ENCODE measurements at regions not wholly inside any gene's neighbourhood (a gene's known extent, or its start where the extent isn't known, plus 50 kb on each side); places are given as distances from the start of the nearest gene placed in this dataset.
"Not testable (repeated sequence)": the region's sequence is repeated elsewhere in the genome, so short reads cannot be mapped to it uniquely, and the experiment has no call there.

DNA sequence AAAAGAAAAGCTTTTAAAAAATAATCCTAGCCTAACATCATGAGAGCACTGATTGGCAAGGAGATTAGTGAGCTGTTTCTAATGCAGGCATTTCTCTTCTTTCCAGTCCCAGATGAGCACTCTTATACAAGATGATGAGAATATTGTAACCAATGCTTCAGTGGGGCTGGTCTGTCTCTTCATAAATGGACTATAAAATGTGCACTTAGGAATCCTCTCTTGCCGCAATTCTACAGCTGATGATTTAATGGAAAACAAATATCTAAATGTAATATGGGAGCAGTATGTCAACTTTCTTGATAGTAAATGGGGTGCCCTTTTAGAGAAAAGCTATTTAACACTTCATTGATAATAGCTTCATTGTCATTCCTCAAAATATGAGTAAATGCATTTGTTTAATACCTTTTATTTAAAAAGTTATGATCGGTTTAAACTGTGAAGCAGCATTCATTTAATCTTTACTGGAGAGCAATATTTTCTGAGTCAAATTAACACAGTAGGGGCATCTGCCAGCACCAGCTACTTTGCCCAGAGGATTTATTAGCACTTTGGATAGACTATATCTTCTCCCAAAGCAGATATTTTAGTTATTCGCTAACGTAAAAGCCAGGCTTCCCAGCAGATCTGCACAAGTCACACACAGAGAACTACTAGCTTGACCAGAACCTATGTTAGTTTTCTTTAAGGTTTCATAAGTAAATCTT, 985.9 kb downstream of the DIPK2A start:
- DNase-seq: no peak

GRCh38 chr3:144963810-144964209, 992.2 kb downstream of the DIPK2A start:
- no peak for DNase-seq

DNA sequence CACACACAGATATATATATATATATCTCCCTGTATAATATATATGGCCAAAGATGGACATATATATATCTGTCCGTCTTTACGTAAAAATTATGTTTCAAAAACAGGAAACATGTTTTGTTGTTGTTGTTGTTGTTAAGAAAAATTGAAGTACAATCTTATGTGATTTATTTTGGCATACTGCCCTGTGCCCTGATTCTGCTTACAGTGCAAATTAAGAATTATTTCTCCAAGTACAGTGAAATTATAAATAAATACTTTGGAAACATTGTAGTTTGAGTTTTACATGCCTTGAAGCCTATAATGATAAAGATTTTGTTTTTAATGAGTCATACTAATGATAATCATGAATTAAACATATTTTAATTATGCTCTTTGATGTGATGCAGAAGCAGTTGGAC, 994.9 kb downstream of the DIPK2A start:
- DNase-seq: no peak

- DNase-seq: no peak
Measured at GRCh38 chr3:144968750-144969350, 997.2 kb downstream of the DIPK2A start.

DNA sequence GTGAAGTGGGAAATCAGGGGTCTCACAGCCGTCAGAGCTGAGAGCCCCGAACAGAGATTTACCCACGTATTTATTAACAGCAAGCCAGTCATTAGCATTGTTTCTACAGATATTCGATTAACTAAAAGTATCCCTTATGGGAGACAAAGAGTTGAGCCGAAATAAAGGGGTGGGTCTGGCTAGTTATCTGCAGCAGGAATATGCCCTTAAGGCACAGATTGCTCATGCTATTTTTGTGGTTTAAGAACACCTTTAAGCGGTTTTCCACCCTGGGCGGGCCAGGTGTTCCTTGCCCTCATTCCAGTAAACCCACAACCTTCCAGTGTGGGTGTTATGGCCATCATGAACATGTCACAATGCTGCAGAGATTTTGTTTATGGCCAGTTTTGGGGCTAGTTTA, 1012.9 kb downstream of the DIPK2A start:
- not testable (repeated sequence) for DNase-seq

- DNase-seq: no peak
Measured at GRCh38 chr3:144989807-144990206, 1018.2 kb downstream of the DIPK2A start.

DNA sequence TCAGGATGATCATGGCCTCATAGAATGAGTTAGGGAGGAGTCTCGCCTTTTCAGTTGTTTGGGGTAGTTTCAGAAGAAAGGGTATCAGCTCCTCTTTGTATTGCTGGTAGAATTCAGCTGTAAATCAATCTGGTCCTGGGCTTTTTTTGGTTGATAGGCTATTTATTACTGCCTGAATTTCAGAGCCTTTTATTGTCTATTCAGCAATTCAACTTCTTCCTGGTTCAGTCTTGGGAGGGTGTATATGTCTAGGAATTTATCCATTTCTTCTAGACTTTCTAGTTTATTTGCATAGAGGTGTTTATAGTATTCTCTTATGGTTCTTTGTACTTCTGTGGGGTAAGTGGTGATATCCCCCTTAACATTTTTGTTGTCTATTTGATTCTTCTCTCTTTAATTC, 1024.2 kb downstream of the DIPK2A start:
- DNase-seq: no peak

- no peak for DNase-seq
Measured at GRCh38 chr3:145005427-145005826, 1033.8 kb downstream of the DIPK2A start.

GRCh38 chr3:145006271-145006670, 1034.6 kb downstream of the DIPK2A start:
- no peak for DNase-seq

GRCh38 chr3:145013931-145014330, 1042.3 kb downstream of the DIPK2A start:
- DNase-seq: no peak

- no peak for DNase-seq
Measured at GRCh38 chr3:145015253-145015652, 1043.6 kb downstream of the DIPK2A start.

GRCh38 chr3:145017959-145018358, 1046.3 kb downstream of the DIPK2A start:
- no peak for DNase-seq

DNA sequence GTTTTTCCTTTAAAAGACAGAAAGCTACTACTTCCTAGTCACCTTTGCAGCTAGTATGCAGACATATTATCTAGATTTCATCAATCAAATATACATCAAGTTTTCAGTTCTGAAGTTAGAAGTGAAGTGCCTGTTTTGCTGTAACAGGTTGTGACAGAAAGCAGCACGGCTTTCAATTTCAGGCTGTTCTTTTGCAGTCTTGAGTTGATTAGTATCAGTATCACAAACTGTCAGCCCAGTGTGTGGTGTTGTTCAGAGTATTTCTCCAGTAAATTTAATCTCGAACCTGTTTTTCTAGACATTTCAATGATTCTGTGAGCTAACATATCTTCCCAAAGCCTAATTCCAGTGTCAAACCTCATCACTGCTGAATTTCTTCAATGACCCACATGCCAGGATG, 1050.8 kb downstream of the DIPK2A start:
- DNase-seq: no peak

DNA sequence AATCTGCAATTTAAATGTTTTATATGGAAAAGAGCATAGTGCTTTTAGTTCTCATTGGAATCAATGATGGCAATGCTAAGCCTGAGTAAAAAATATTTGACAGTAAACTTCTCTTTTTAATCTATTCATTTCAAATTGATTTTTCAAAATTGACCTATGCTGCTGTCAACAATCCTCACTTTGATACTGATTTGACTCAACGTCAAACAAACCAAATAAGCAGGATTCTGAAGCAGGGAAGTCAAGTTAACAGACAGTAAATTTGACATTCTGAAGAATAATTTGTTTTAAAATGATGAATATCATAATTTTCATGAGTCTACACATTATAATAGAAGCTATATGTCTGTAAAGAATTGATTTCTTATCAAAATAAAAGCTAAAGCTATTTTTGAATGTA, 1053.1 kb downstream of the DIPK2A start:
- no peak for DNase-seq

DNA sequence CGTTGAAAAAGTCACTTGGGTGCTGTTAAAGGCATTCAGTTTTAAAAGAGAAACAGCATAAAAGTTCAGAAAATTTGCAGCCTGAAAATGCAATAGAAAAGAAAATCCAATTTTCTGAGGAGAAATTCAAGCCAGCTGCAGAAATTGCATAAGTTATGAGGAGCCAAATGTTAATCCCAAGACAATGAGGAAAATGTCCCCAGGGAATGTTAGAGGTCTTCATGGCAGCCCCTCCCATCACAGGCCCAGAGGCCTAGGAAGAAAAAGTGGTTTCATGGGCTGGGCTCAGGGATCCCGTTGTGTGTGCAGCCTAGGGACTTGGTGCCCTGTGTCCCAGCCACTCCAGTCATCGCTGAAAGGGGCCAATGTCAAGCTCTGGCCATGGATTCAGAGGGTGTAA, 1055.6 kb downstream of the DIPK2A start:
- DNase-seq: not testable (repeated sequence)

DNA sequence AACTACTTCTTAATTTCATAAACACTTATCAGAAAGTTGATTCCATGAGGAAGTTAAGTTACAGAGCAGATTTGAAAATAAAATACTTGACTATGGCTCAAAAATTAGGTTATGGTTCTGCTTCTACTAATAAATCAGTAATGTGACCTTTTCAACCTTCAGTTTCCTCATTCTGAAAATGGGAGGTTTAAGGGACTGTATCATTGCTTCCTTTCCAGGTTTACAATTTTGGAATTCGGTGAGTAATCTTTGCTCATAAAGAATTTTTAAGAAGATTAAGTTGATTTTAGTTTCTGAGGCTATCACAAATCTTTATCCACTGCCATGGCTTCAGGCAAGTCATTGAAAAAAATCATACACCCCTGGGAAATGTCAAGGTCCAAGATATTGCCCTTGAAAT, 1061.2 kb downstream of the DIPK2A start:
- no peak for DNase-seq

DNA sequence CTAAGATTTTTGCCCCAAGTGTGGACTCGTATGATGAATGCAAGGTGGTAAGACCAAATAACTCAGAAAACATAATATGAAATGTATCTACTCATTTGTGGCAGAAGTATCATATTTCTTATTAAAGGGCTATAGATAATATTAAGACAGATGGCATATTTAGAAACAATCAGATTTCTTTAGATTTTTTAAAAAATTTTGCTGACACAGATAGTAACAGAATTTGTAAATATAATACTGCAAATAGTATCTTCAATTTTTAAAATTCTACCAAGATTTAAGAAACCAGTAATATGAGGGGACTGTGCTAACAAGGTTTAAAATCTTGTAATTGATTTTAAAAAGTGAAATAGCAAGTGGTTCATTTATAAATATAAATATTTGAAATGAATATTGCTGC, 1064.1 kb downstream of the DIPK2A start:
- no peak for DNase-seq

- DNase-seq: not testable (repeated sequence)
Measured at GRCh38 chr3:145054055-145054454, 1082.4 kb downstream of the DIPK2A start.

- no peak for DNase-seq
Measured at GRCh38 chr3:145055375-145056076, 1083.9 kb downstream of the DIPK2A start.

DNA sequence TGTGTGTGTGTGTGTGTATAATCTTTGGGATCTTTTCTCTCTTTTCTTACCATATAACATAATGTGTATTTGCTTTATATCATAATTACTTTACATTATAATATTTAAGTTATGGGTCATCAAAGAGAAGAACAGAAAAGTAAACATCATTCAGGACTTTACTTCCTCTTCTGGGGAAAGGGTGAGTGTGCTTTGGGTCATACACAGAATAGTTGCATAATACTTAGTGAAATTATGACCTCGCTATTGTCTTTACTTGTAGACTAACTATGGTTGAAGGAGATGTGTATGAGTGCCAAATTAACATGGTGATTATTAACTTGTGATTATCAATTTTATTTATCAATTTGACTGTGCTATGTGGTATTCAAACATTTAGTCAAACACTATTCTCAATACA, 1086.9 kb downstream of the DIPK2A start:
- no peak for DNase-seq

DNA sequence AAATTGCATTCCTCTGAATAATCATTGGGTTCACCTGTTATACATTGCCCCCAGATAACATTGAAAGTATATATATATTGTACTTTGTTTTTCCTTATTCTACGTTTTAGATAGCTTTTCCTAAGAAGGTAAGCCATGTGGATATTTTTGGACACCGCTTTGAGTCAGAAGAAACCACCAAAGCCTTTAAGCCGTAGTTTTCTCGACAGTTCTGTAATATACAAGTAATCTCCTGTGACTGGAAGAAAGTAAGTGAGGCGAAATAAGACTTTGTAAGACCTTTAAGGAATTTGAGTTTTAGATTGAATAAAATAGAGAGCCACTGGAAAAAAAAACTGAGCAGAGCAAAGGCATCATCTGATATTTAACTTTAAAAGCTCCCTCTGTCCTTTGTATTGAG, 1092.0 kb downstream of the DIPK2A start:
- DNase-seq: no peak

DNA sequence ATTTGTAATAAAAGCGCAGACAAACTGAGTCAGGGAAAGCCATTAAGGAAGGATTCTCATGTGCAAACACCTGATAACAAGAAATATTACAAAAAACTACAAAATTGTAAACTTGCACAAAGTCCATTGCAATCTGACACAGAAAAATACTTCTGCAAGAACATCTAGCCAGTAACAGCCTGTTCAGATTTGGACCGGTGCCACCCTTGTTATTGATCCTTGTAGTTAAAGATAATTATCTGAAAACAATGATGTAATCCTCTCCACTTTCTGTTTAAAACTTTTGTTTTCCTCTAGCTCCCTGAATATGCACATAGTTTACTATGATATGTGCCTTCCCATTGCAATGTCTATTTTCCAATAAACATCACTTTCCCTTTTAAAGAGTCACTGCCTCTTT, 1090.2 kb downstream of the PLOD2 start:
- no peak for DNase-seq

DNA sequence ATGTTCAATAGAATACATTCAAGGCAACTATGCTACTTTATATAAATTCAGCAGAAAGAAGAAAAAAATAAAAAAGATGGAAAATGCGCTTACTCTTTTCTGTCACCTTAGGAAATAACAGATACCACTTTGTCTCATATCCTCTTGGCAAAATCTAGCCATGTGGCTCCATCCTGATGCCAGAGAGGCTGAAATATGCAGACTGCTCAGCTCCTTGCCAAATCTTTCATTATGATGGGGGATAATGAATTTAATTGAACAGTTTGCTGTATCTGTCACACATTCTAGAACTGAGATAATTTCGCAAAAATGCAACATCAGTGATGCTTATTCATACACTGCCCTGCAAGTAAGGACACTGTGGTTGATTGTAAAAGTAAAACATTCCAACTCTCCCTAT, 1081.5 kb downstream of the PLOD2 start:
- no peak for DNase-seq

DNA sequence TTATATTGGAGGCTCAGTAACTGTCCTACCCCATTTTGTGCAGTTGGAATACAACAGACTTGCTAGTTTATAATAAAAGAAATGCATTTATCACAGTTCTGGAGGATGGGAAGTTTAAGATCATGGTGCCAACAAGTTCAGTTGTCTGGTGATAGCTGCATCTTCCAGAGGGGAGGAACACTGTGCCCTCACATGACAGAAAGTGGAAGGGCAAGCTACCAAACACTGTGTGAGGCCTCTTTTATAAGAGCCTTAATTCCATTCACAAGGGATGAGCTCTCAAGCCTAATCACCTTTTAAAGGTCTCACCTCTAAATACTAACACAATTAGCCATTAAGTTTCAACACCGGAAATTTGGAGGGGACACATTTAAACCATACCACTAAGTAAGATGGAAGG, 1073.9 kb downstream of the PLOD2 start:
- DNase-seq: no peak

All from CD4-positive, alpha-beta T cell treated with Interleukin-21 for 1 hour (primary cell).